Activated naive CD4-positive, alpha-beta T cell treated with anti-CD3 and anti-CD28 coated beads, Interleukin-2, amount 50 U/mL, for 24 hours (primary cell): ENCODE measurements at regions not wholly inside any gene's neighbourhood (a gene's known extent, or its start where the extent isn't known, plus 50 kb on each side); places are given as distances from the start of the nearest gene placed in this dataset.
"Not testable (repeated sequence)": the region's sequence is repeated elsewhere in the genome, so short reads cannot be mapped to it uniquely, and the experiment has no call there.

Source experiments
- H3K27ac Mint-ChIP-seq: one replicate; pipeline ENCODE4 v1.8.0; 2021; ENCODE audit warnings: mild to moderate bottlenecking, mixed read lengths
- H3K27me3 Mint-ChIP-seq: one replicate; pipeline ENCODE4 v1.8.0; 2021; ENCODE audit warnings: mixed read lengths
- H3K36me3 Mint-ChIP-seq: one replicate; pipeline ENCODE4 v1.8.0; 2021; ENCODE audit warnings: mixed read lengths
- H3K4me1 Mint-ChIP-seq: one replicate; pipeline ENCODE4 v1.8.0; 2021; ENCODE audit warnings: mixed read lengths
- H3K4me3 Mint-ChIP-seq: one replicate; pipeline ENCODE4 v1.8.0; 2021; ENCODE audit warnings: mild to moderate bottlenecking, mixed read lengths
- H3K9me3 Mint-ChIP-seq: one replicate; pipeline ENCODE4 v1.8.0; 2021; ENCODE audit warnings: mixed read lengths

DNA sequence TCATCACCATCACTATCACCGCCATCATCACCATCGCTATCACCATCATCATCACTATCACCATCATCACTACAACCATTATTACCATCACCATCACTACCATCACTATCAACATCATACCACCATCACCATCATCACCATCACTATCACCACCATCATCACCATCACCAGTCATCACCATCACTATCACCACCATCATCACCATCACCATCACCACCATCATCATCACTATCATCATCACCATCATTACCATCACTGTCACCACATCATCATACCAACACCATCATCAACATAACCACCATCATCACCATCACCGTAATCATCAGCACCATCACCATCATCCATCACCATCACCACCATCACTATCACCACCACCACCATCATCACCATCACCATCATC lies 213.8 kb downstream of the ALG10 start:
- Mint-ChIP-seq H3K9me3 (no peaks in the 10 kb centered on the region), H3K36me3 (no peaks in the 10 kb centered on the region), H3K4me1 (no peaks in the 10 kb centered on the region), H3K27ac (no peak overlapping the region), H3K27me3 (no peaks in the 10 kb centered on the region), H3K4me3 (no peak overlapping the region)

DNA sequence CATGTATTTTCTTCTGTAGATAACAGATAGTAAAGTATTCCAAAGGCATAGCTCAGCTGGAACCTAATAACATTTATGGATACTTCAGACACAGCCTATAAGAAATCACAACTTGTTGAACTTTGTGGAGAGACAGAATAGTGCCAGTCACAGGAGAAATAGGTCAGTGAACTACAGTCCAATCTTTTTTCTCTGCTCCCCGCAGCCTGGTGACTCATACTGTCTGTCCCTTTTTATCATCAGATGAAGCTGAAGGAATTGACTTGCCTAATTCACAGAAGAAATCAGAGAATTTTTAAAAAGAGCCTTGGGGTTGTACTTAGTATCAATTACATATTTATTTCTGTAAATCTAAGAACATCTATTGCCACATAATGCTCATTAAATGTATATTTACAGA lies 222.3 kb downstream of the ALG10 start:
- Mint-ChIP-seq H3K27me3 (peaks cover 3% of the 10 kb centered on the region), H3K4me1 (no peaks in the 10 kb centered on the region), H3K4me3 (no peak overlapping the region), H3K36me3 (no peaks in the 10 kb centered on the region), H3K27ac (no peak overlapping the region), H3K9me3 (no peaks in the 10 kb centered on the region)

- H3K27me3 Mint-ChIP-seq: peaks cover 3% of the 10 kb centered on the region
- H3K4me1 Mint-ChIP-seq: no peaks in the 10 kb centered on the region
- H3K36me3 Mint-ChIP-seq: no peaks in the 10 kb centered on the region
- no peaks in the 10 kb centered on the region for H3K9me3 Mint-ChIP-seq
- H3K27ac Mint-ChIP-seq: no peak overlapping the region
- no peak overlapping the region for H3K4me3 Mint-ChIP-seq
These were observed 227.0 kb downstream of the ALG10 start for GRCh38 chr12:34249271-34249670.

DNA sequence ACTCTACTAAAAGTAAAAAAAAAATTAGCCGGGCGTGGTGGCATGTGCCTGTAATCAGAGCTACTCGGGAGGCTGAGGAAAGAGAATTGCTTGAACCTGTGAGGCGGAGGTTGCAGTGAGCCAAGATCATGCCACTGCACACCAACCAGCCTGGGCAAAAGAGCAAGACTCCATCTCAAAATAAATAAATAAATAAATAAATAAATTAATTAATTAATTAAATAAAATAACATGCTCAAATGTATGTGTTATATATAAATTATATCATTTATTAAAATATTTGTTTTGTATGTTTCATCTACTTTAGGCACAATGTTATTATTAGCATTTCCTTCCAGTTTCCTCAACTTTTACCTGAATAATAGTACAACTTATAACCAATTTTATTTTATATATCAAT lies 229.6 kb downstream of the ALG10 start:
- not testable (repeated sequence) for H3K4me3 Mint-ChIP-seq, H3K27ac Mint-ChIP-seq, H3K9me3 Mint-ChIP-seq, H3K36me3 Mint-ChIP-seq, H3K4me1 Mint-ChIP-seq, H3K27me3 Mint-ChIP-seq

DNA sequence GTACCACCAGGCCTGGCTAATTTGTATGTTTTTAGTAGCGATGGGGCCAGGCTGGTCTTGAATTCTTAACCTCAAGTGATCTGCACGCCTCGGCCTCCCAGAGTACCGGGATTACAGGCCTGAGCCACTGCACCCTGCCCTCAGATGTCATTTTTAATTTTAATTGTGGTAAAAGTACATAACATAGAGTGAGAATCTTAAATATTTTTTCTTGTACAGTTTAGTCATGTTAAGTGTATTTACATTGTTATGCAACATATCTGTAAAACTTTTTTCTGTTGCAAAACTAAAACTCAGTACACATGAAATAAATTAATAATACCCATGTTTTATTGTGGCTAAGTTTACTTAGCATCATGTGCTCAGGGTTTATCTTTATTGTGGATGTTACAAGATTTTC lies 231.4 kb downstream of the ALG10 start:
- no peaks in the 10 kb centered on the region for H3K9me3 Mint-ChIP-seq
- H3K4me1 Mint-ChIP-seq: no peaks in the 10 kb centered on the region
- H3K27me3 Mint-ChIP-seq: peaks cover 2% of the 10 kb centered on the region
- no peak overlapping the region for H3K4me3 Mint-ChIP-seq
- H3K36me3 Mint-ChIP-seq: no peaks in the 10 kb centered on the region
- H3K27ac Mint-ChIP-seq: no peak overlapping the region

DNA sequence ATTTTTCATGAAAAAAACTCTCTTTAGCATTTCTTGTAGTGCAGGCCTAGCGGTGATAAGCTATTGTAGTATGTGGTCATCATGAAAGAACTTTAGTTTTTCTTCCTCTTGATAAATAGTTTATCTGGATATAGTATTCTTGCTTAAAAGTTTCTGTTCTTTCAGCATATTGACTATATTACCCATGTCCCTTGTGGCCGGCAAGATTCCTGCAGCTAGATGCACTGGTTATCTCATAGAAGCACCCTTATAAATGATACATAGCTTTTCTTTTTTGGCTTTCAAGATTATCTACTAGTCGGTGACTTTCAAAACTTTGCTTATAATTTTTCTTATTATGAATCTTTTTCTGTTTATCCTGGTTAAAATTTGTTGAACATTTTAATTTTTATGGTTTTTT lies 234.8 kb downstream of the ALG10 start:
- H3K27ac Mint-ChIP-seq: no peak overlapping the region
- peaks cover 1% of the 10 kb centered on the region for H3K27me3 Mint-ChIP-seq
- no peaks in the 10 kb centered on the region for H3K4me1 Mint-ChIP-seq
- no peaks in the 10 kb centered on the region for H3K36me3 Mint-ChIP-seq
- H3K9me3 Mint-ChIP-seq: no peaks in the 10 kb centered on the region
- H3K4me3 Mint-ChIP-seq: no peak overlapping the region

DNA sequence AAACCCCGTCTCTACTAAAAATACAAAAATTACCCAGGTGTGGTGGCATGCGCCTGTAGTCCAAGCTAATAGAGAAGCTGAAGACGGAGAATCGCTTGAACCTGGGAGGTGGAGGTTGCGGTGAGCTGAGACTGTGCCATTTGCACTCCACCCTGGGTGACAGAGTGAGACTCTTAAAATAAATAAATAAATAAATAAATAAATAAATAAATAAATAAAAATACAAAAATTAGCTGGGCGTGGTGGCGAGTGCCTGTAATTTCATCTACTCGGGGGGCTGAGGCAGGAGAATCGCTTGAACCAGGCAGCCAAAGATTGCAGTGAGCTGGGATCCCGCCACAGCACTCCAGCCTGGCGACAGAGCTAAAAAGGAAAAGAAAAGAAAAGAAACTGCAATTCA lies 239.8 kb downstream of the ALG10 start:
- H3K27me3 Mint-ChIP-seq, H3K27ac Mint-ChIP-seq, H3K9me3 Mint-ChIP-seq, H3K4me3 Mint-ChIP-seq, H3K36me3 Mint-ChIP-seq, H3K4me1 Mint-ChIP-seq: not testable (repeated sequence)

DNA sequence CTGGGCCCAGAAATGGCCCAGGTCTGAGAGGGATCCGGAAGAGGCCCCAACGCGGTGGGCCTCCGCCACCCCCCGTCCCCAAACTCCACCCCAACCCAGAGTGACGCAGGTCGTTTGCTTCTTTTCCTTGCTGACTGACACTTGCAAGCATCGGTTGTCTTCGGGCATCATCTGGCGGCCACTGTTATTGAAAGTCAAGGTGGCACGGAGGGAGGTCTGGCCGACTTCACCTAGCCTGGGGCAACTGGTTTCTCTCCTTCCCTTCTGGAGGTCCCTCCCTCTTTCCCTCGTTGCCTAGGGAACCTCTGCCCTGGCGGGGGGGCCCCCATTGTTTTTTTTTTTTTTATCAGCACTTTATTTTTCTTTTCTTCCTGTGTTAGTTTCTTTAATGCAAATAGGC lies 241.8 kb downstream of the ALG10 start:
- peaks cover 5% of the 10 kb centered on the region for H3K9me3 Mint-ChIP-seq
- no peak overlapping the region for H3K27ac Mint-ChIP-seq
- H3K36me3 Mint-ChIP-seq: no peaks in the 10 kb centered on the region
- H3K27me3 Mint-ChIP-seq: peaks cover 5% of the 10 kb centered on the region
- no peak overlapping the region for H3K4me3 Mint-ChIP-seq
- no peaks in the 10 kb centered on the region for H3K4me1 Mint-ChIP-seq

GRCh38 chr12:34273703-34274102 lies 251.4 kb downstream of the ALG10 start:
- H3K36me3 Mint-ChIP-seq, H3K27me3 Mint-ChIP-seq, H3K27ac Mint-ChIP-seq, H3K9me3 Mint-ChIP-seq, H3K4me3 Mint-ChIP-seq, H3K4me1 Mint-ChIP-seq: not testable (repeated sequence)

DNA sequence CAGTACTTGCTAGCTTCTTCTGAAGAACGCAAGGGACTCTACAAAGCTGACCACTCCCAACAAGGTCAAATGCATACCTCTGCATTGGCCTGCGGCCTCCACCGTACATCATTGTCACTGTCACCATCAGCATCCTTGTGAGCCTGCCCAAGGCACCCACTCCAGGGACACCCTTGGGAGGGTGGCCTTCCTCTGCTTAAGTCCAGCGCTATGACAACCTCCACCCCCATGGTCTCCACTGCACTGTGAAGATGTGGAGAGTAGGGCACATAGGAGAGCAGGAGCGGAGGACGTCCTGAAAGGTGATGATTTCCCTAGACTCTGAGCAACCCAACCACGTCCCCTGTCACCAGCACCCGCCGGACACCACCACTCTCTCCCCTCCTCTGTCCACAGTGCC lies 252.8 kb downstream of the ALG10 start:
- no peak overlapping the region for H3K27ac Mint-ChIP-seq
- H3K9me3 Mint-ChIP-seq: no peaks in the 10 kb centered on the region
- H3K27me3 Mint-ChIP-seq: peaks cover 4% of the 10 kb centered on the region
- H3K4me1 Mint-ChIP-seq: no peaks in the 10 kb centered on the region
- peaks cover 2% of the 10 kb centered on the region for H3K36me3 Mint-ChIP-seq
- no peak overlapping the region for H3K4me3 Mint-ChIP-seq

DNA sequence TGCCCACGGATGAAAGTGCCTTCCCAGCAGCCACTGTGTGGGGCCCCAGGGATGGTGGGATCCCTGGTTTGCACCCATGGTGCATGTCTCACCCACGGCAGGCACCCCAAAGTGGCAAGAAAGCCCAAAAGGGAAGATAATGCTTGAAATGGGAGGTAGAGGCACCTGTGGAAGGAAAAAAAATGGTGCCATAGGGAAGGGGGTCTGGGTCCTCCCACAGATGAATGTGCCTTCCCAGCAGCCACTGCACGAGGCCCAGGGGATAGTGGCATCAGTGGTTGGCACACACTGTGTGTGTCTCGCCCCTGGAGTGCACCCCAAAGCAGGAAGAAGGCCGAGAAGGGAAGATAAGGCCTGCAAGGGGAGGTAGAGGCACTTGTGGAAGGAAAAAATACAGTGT lies 264.2 kb downstream of the ALG10 start:
- H3K4me1 Mint-ChIP-seq: no peaks in the 10 kb centered on the region
- H3K27me3 Mint-ChIP-seq: no peaks in the 10 kb centered on the region

GRCh38 chr12:34286934-34287333 lies 264.6 kb downstream of the ALG10 start:
- H3K4me3 Mint-ChIP-seq: no peak overlapping the region
- H3K36me3 Mint-ChIP-seq: no peaks in the 10 kb centered on the region
- H3K9me3 Mint-ChIP-seq: no peaks in the 10 kb centered on the region
- no peaks in the 10 kb centered on the region for H3K27me3 Mint-ChIP-seq
- no peaks in the 10 kb centered on the region for H3K4me1 Mint-ChIP-seq
- H3K27ac Mint-ChIP-seq: no peak overlapping the region

More for the DNA sequence above, 264.2 kb downstream of the ALG10 start:
- H3K4me3 Mint-ChIP-seq: no peak overlapping the region
- H3K36me3 Mint-ChIP-seq: no peaks in the 10 kb centered on the region
- H3K9me3 Mint-ChIP-seq: no peaks in the 10 kb centered on the region
- no peak overlapping the region for H3K27ac Mint-ChIP-seq

DNA sequence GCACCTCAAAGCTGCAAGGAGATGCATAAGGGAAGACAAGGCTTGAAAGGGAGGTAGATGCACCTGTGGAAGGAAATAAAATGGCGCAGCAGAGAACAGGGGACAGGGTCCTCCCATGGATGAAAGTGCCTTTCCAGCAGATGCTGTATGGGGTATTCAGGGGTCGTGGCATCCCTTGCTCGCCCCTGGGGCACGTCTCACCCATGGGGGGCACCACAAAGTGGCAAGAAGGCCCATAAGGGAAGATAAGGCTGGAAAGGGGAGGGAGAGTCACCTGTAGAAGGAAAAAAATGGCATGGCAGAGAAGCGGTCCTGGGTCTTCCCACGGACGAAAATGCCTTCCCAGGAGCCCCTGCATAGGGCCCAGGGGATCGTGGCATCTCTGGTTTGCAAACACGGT lies 265.1 kb downstream of the ALG10 start:
- Mint-ChIP-seq H3K36me3 (no peaks in the 10 kb centered on the region), H3K27me3 (no peaks in the 10 kb centered on the region), H3K9me3 (no peaks in the 10 kb centered on the region), H3K27ac (no peak overlapping the region), H3K4me3 (no peak overlapping the region), H3K4me1 (no peaks in the 10 kb centered on the region)

DNA sequence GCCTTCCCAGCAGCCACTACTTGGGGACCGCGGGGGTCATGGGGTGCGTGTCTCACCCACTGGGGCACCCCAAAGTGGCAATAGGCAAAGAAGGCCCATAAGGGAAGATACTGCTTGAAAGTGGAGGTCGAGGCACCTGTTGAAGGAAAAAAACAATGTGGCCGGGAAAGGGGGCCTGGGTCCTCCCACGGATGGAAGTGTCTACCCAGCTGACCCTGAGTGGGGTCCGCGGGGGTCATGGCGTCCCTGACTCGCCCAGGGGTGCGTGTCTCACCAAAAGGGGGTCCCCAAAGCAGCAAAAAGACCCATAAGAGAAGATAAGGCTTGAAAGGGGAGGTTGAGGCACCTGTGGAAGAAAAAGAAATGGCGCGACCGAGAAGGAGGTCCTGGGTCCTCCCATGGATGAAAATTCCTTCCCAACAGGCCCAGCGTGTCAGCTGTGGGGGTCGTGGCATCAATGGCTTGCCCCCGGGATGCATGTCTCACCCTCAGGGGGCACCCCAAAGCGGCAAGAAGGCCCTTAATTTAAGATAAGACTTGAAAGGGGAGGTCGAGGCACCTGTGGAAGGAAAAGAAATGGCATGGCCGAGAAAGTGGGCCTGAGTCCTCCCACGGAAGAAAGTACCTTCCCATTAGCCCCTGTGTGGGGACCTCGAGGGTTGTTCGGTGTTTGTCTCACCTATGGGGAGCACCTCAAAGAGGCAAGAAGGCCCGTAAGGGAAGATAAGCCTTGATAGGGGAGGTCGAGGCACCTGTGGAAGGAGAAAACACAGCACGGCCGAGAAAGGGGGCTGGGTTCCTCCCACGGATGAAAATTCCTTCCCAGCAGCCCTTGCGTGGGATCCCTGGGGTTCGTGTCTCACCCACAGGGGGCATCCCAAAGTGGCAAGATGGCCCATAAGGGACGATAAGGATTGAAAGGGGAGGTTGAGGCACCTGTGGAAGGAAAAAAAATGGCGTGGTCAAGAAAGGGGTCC lies 266.0 kb downstream of the ALG10 start:
- Mint-ChIP-seq H3K27ac (no peak overlapping the region), H3K9me3 (peaks cover 5% of the 10 kb centered on the region), H3K36me3 (no peaks in the 10 kb centered on the region), H3K27me3 (no peaks in the 10 kb centered on the region), H3K4me1 (no peaks in the 10 kb centered on the region), H3K4me3 (no peak overlapping the region)

DNA sequence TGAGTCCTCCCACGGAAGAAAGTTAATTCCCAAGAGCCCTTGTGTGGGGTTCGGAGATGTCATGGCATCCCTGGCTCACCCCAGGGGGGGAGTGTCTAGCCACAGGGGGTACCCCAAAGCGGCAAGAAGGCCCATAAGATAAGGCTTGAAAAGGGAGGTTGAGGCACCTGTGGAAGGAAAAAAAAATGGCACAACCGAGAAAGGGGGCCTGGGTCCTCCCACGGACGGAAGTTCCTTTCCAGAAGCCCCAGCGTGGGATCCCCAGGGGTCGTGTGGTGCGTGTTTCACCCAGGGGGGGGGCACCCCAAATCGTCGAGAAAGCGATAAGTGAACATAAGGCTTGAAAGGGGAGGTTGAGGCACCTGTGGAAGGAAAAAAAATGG lies 266.7 kb downstream of the ALG10 start:
- H3K9me3 Mint-ChIP-seq: peaks cover 7% of the 10 kb centered on the region
- no peak overlapping the region for H3K4me3 Mint-ChIP-seq
- H3K27ac Mint-ChIP-seq: no peak overlapping the region
- H3K4me1 Mint-ChIP-seq: no peaks in the 10 kb centered on the region
- no peaks in the 10 kb centered on the region for H3K27me3 Mint-ChIP-seq
- H3K36me3 Mint-ChIP-seq: no peaks in the 10 kb centered on the region

- H3K9me3 Mint-ChIP-seq: peaks cover 7% of the 10 kb centered on the region
- H3K36me3 Mint-ChIP-seq: no peaks in the 10 kb centered on the region
- H3K27me3 Mint-ChIP-seq: no peaks in the 10 kb centered on the region
- no peaks in the 10 kb centered on the region for H3K4me1 Mint-ChIP-seq
- no peak overlapping the region for H3K4me3 Mint-ChIP-seq
- H3K27ac Mint-ChIP-seq: no peak overlapping the region
These were observed 267.4 kb downstream of the ALG10 start for GRCh38 chr12:34289431-34290380.
